NCI-H345 treated with DMSO at 0.1 percent for 48 hours (cell line): ENCODE measurements at regions not wholly inside any gene's neighbourhood (a gene's known extent, or its start where the extent isn't known, plus 50 kb on each side); places are given as distances from the start of the nearest gene placed in this dataset.
A peak's percentile ranks its signal among the peaks of the same experiment; 100 is the strongest.

Source experiments
- DNase-seq: peaks from one replicate; lab custom pipeline; 2025; ENCODE audit not compliant: unreplicated experiment; lab: John Stamatoyannopoulos, UW

DNA sequence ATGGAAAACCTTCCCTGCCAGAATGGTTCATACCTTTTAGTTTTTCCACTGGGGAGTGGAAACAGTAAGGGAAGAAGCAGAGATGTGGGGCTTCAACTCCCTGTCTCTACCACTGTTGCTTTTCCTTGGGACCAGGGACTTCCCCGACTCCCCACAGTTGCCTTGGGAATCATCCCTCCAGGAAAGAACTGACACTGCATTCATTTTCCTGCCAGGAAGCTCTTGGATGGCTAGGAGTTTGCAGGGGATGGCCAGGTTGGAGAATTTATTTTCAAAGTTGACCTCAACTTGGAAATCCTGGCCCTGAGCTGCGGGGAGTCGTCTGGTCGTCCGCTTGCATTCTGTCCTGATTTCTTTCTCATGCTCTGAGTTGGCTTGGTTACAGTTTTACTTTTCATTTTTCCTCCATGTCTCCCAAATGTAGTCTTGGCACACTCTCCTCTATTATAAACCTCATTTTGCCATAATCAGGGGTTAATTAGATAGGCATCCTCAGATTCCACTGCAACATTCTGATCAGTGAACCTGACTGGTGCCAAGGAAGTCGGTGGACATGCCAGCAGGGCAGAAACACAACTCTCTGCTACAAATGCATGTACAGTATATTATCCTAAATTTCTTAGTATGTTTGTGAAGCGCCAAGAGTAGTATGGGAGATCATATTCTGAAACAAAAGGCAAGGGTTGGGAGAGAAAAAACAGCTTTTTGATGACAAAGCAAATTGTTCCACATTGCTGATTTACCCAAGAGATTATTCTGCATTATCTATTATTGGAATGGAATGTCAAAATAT lies 220.5 kb upstream of the XYLT1 start:
- no peak for DNase-seq

DNA sequence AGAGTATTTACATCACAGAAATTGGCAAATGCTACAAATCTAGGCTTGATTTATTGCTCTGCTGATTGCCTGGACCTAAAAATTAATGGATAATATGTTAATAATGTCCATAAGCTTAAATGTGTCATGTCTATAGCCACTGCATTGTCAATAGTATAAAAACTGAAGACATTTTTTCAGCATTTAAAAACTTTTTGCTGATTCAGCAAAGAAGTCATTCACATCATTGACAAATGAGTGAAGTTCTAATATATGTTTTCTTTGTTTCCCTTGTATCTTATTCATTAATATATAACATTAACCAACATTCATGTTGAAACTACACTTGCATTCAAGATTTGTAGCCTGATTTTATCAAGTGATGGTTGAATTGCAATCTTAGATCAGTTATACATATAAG lies 214.7 kb upstream of the XYLT1 start:
- DNase-seq: no peak

DNA sequence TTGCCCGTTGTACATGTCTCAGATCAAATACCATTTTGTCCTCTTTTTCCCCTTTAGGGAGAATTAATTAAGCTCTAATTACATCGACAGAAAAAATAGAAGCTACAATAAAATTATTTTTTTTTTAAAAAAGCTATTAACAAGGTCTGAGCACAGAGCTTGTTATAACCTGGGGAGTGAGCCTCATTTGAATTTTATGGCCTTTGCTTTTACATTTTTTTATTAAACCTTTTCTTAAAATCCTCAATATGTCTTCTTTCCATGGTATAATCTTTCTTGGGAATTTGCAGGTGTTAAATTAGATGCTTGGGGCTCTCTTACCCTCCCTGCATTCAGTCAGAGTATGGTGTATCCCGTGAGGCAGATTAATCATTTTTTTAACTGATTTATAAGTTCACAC lies 212.5 kb upstream of the XYLT1 start:
- DNase-seq: no peak

DNA sequence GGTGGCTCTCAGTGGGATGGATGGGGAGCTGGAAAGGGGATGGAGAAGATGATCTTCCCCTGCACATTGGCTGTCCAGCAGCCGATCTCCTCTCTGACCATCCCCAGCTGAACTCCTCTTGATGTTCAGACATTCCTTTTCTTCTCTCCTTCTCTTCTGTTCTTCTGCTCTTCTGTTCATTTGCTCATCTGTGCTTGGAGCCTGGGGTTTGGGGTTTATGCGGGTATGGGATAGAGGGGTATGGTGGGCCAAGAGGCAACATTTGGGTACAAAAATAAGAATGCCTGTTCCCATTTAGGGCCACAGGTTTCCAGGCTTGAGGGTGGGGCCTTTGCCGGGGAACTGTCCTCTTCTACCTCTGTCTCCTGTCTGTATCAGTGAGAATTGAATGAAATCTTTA lies 205.4 kb upstream of the XYLT1 start:
- DNase-seq: no peak

DNA sequence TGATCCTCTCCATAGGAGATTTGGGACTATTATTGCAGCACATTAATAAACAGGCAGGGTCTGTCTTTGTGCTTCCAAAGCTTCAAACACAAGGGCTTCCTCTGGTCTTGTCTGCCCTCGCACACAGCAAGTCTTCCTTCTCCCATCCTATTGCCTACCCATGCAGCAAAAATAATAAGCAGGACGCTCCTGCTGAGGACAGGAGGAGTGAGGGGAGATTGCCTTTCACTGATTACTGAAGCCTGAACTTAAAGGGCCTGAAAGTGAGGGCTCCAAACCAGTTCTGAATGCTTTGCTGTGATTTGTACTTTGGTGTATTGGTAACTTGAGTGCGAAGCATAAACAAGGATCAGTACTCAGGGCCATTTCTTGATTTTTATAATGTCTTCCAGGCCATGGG lies 197.6 kb upstream of the XYLT1 start:
- DNase-seq: no peak

DNA sequence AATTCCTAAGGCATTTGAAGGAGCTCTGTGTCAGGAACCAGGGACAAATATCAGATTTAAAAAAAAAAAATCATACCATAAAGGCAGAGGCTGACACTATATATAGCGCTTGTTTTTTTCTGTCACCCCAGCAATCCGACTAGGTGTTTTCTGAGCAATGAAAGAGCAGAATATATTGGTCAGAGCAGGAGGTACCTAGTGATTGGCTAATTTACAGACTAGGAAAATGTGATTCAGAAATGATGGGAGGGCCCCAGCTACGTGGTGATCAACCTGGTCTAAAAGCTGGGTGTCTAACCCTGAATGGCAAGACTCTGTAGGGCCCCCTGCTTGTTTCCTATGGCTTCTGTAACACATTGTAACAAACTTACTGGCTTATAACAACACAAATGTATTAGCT lies 195.5 kb upstream of the XYLT1 start:
- no peak for DNase-seq

DNA sequence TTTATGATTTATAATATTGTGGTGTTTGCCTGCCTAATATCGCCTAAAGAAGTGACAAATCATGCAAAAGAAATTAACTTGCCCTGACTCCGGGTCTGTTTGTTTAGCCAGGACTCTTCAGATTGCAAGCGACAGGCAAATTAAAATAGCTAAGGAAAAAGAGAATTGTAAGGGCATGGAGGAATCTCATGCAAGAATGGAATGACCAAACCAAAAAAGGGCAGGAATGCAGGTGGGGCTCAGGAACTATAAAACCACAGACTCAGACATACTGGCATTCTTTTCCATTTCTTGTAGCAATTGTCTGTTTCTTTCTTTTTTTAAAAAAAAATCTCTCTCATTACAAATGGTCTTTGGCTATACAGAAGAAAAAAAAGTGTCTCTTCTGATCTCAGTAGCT lies 188.1 kb upstream of the XYLT1 start:
- DNase-seq: no peak

DNA sequence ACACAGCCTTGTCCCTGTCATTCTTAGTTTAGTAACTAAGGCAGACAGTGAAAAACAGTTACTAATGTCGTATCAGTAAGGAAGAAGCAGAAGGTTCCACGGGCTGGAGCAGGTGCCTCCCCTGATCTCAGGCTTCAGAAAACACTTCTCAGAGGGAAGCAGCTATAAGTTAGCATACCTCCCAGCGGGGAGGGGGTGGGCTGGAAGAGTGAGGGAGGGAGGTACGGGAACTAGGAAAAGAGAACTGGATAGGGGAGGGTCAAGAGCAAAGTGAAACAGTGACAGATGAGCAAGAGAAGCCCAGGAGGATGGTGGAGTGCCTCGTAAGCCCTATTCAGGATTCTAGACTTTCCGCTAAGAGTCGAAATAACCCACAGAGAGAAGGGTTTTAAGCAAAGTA lies 186.3 kb upstream of the XYLT1 start:
- no peak for DNase-seq

DNA sequence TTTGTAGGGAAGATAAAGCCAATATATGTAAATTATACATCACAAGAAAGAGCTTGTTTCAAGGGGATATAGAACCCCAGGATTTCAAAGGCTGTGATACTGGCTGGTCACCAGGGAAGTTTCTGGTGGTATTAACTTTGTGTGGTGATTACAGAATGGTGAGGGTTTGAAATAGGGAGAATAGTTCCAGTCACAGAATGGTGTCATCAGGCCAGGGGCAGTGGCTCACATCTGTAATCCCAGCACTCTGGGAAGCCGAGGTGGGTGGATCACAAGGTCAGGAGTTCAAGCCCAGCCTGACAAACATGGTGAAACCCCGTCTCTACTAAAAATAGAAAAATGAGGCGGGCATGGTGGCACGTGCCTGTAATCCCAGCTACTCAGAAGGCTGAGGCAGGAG lies 183.8 kb upstream of the XYLT1 start:
- no peak for DNase-seq

DNA sequence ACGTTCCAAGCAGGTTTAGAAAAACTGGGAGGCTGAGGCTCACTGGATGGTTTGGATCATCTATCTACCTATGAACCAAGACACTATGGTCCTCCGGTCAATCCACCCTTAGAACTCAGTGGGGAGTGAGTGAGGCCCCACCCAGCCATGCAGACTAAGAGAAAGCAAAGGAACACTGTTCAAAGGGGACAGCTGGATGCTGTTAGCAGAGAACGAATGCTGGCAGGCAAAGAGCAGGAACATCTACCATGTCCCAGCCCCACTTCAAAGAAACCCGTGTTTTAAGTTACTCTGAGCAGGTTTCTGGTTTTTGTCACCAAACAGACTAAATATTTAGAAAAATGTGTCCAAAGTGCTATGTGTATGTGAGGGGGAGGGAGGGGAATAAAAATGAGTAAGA lies 183.4 kb upstream of the XYLT1 start:
- DNase-seq: no peak

DNA sequence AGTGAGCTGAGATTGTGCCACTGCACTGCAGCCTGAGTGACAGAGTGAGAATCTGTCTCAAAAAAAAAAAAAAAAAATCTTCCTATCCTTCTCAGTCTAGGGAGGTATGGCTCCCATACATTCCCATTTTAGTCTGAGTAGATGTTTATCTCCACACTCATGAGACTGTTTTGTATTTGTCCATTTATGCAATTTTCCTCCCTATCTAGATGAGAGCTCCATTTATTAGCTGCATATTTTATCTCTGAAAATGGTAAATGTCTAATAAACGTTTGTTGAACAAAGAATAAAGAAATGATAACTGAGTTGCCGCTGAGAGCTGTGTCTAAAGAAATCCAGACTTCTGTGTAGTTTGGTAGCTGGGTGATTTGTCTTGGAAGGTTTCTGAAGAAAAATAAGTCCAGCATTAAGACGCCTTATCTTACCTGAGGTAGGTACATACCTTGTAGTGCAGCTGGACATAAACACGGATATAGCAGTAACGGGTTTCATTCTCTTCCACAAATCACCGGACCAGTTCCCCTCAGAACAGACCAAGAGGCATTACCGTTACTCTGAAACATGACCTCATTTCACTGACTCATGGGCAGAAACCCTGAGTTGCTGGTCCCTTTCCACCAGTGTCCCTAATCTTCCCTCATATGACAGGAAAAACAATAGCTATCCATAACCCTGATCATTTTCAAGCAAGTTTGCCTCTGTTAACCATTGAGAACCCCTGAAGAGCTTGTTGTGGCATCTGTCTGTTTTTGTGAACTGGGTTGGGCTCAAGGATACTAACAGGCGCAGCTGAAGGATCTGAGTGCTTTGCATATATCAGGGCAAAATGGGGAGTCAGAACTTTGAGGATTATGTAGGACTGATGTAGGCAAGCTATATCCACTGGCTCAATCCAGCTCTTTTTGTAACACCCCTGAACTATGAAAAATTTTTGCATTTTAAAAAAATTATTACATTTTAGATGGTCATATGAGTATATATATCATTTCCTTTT lies 177.4 kb upstream of the XYLT1 start:
- DNase-seq: no peak

DNA sequence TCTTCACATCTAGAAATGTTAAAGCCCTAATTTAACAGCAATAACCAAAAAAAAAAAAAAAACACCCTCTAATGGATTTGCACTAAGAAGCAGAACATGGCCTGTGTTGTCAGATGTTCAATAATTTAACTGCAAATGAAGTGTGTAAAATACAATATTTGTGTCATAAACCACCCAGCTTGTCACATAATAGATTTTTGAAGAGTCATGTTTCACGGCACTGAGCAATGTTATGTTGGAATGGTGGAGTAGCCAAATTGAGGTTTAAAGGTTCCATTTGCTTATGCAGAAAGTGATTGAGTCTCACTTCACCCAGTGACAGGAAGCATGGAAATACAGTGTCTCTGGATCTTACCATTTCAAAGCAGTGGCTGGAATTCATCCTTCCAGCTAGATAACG lies 173.2 kb upstream of the XYLT1 start:
- DNase-seq: no peak

DNA sequence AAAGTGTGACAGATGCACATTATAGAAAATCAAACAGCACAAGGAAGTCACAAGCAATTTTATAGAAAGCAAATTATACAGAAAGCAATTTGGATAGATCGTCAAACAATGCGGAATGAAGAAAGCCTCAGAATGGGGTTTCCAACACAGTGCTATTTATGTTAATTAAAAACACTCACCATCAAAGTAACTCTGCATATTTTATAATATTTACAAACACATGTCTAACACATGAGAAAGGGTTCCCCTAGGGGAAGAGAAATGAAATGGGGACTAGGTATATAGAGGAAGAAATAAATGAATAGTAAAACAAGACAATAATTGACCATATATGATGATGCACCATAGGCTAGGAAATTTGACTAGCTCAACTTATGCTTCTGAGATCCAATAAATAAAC lies 171.2 kb upstream of the XYLT1 start:
- DNase-seq: no peak

DNA sequence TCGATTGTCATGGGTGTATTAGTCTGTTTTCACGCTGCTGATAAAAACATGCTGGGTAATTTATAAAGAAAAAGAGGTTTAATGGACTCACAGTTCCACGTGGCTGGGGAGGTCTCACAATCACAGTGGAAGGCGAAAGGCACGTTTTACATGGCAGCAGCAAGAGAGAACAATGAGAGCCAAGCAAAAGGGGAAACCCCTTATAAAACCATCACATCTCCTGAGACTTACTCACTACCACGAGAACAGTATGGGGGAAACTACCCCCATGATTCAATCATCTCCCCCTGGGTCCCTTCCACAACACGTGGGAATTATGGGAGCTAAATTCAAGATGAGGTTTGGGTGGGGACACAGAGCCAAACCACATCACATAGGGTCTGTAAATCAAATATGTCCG lies 167.4 kb upstream of the XYLT1 start:
- no peak for DNase-seq

DNA sequence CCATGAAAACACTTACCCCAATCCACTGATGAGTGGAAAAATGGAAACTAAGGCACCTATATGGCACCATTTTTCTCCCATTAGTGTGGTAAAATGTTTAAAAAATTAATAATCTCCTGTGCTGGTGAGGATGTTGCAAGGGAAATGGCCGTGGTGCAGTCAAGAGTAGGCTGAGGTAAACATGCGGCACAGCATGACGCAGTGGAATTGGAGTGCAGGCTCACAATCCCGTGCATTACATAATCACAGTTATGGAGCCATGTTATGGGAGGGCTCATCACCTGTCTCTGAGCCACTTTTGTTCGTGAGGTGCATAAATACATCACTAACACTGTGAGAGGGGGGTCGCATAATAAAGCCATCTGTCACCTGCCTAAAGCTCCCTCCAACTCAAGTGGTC lies 164.4 kb upstream of the XYLT1 start:
- peak; percentile 41 for DNase-seq

DNA sequence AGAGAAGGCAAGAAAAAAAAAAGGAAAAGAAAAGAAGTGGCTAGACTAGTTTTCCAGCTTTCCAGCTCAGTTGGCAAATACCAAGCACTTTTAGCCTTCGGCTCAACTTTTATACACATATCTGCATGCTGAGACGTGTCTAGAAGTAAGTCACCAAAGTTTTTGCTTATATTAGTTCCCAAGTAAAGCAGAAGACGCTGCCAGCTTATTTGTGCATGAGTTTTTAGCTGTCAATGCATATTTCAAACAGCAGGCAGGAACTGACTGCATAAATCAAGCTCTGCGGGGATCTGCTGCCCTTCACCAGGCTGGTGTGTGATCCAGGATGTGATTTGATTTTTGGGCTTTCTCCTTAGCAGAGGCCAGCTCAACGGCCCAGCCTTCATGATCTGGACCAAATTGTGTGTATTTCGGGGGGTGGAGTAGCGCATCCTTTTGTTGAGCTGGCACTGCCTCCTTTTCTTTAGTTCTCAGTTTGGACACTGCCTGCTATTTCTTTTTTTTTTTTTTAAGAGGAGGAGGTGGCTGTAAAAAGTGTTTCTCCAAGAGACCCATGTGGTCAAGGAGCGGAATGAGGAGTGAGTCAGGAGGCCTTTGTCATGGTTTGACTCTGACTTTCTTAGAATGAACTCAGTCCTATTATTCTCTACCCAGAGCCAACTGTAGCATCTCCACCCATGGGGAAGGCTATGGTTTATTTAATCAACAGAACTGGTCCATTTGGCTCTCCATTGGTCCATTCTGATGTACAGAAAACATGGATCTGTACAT lies 162.6 kb upstream of the XYLT1 start:
- DNase-seq: no peak

DNA sequence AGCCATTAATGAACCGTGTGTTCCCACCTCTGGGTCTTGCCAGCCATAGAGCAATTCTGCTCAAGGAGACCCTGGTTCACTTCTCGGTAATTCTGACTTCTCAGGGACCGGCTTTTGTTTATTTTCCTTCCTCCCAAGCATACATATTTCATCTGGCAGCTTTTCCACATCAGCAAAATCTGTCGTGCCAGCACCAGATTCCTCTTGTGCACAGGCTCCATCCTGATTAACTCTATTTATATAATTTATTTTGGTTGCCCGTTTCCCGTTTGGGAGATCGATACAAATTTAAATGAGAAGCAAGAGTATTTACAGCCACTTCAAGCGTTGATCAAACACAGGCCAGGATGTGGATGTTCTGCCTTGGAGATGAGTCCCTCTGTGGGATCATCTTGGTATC lies 161.9 kb upstream of the XYLT1 start:
- no peak for DNase-seq

DNA sequence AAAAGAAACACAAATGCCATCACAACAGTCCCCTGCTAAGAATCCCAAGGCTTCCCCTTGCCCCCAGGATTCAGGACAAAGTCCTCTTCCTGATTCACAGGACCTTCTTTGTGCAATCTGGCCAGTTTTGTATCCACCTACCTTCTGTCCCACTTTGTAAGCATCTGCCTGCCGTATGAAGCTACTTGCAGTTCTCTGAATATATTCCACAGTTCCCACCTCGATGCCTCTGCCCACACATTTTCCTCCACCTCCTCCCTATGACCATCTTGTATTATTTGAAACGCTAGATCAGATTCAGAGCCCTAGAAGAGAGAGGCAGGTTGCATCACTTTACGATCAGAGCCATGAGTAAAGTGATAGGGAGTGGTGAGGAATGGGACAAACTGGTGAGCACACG lies 159.2 kb upstream of the XYLT1 start:
- no peak for DNase-seq

DNA sequence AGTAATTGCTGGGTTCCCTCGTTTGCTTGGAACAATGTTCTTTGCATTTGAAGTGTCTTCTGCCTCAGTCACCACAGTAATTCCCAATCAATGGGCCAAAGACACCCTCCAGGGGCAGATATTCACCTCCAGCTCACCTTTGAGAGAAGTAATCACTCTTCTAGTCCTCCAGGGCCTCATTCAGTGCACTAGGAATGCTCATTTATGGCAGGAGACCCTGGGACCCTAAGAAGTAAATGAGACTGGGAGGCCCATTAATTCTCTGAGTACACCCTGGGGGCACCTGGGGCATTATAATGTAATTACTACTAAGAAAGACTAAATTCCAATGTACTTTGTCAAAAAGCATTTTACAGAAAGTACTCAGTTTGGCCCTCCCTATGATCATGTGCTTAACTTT lies 158.2 kb upstream of the XYLT1 start:
- DNase-seq: no peak

DNA sequence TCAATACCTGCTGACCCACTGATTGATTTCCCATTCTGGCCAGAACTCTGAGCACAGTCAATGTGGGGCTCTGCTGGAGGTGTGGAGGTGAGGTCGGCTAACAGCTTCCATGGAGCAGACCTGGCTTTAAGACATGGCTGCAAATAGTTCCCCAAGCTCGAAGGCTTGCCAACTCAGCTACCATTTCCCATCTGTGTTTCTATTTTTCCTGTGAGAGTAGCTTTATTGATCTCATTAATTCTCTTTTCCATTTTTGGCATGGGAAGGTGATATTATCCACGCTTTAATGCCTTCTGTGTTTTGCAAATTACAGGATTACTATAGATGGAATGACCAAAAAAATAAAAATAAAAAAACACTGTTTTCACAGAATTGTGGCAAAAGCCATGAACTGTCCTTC lies 151.6 kb upstream of the XYLT1 start:
- DNase-seq: no peak

DNA sequence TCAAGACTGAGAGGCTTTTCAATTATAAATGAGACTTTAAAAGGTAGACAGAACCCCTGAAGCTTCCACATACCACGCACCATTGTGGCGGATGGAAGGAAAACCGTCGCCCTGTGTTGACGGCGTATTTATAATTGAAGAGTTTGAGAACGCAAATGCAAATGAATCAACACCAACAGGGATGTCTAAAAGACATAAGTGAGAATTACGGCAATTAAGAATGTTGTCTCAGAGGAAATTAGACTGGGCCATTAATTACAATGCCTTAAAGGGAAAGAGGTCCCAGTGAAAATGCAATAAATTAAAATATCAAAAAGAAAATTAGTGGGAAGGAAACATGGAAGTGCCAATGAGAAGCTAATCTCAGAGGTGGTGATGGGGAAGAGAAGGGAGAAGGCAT lies 148.5 kb upstream of the XYLT1 start:
- no peak for DNase-seq
